ENCODE measurements at regions not wholly inside any gene's neighbourhood (a gene's known extent, or its start where the extent isn't known, plus 50 kb on each side); places are given as distances from the start of the nearest gene placed in this dataset.
"Not testable (repeated sequence)": the region's sequence is repeated elsewhere in the genome, so short reads cannot be mapped to it uniquely, and the experiment has no call there.

DNA sequence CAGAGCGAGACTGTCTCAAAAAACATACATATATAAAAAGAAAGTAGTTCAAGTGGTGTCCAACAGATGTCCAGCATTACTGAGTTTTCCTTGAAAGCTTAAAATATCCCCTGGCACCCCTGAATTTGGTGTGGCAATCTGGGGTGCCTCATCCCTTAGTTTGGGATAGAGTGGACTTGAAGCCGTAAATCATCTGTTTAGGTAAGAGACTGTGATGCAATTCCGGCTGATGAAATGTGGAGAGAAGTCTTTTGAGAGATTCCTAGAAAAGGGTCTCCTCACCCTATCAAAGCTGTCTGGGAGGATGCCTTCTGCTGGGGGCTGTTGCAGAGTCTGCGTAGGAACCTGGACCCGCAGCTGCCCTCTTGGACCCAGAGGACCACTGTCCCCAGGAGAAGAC, 408.0 kb downstream of the RPS24 start:
- TF ChIP-seq, protein P1, sequence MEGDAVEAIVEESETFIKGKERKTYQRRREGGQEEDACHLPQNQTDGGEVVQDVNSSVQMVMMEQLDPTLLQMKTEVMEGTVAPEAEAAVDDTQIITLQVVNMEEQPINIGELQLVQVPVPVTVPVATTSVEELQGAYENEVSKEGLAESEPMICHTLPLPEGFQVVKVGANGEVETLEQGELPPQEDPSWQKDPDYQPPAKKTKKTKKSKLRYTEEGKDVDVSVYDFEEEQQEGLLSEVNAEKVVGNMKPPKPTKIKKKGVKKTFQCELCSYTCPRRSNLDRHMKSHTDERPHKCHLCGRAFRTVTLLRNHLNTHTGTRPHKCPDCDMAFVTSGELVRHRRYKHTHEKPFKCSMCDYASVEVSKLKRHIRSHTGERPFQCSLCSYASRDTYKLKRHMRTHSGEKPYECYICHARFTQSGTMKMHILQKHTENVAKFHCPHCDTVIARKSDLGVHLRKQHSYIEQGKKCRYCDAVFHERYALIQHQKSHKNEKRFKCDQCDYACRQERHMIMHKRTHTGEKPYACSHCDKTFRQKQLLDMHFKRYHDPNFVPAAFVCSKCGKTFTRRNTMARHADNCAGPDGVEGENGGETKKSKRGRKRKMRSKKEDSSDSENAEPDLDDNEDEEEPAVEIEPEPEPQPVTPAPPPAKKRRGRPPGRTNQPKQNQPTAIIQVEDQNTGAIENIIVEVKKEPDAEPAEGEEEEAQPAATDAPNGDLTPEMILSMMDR (IDR thresholded peaks at IDR 0.05) = no peak
- H3K27me3 ChIP-seq = no peaks in the 10 kb centered on the region
- 97% methylated on average over 5 of the region's 5 CpGs for WGBS, 2 donors
- H3K4me3 ChIP-seq = no peak overlapping the region
- no peak for ATAC-seq
- no peaks in the 10 kb centered on the region for H3K36me3 ChIP-seq
- peaks cover 5 to 16% (median 11%) of the 10 kb centered on the region in 9 donors for H3K4me1 ChIP-seq
- H3K9me3 ChIP-seq = no peaks in the 10 kb centered on the region
- intact Hi-C loops (cut with DNase I) = no loop called here
- H3K27ac ChIP-seq = no peak overlapping the region
- DNase-seq = no peak

DNA sequence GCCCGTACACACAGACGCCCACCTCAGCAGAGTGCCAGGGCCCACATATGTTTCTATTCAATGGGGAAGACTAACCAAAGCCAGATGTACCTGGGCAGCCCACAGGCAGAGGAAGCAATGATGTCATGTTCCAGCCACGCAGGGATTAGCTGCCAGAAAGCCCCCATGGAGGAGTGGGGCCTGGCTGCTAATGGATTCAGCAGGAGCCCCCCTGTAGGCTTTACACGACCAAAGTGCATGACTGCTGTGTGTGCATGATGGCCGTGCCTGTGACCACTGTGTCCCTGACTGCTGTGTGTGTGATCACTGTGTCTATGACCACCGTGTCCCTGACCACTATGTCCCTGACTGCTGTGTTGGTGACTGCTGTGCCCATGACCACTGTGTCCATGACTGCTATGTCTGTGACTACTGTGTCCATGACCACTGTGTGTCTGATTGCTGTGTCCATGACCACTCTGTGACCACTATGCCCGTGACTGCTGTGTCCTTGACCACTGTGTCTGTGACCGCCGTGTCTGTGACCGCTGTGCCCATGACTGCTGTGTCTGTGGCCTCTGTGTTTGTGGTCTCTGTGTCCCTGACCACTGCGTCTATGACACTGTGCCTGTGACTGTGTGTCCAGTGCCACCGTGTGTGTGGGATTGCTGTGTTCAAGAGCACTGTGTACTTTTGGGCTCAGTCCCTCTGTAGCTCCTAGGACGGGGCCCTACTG, 409.3 kb downstream of the RPS24 start:
- Histone ChIP-seq H3K36me3 (no peaks in the 10 kb centered on the region), H3K27ac (no peak overlapping the region), H3K27me3 (peaks cover 0 to 4% (median 0%) of the 10 kb centered on the region in 7 donors), H3K9me3 (no peaks in the 10 kb centered on the region), H3K4me1 (peaks cover 0 to 8% (median 4%) of the 10 kb centered on the region in 9 donors), H3K4me3 (no peak overlapping the region)
- DNase-seq (no peak), ATAC-seq (peak in 2 of 8 donors; percentile 11 to 13)
- WGBS, 2 donors = 87 to 91% methylated on average over 13 of the region's 13 CpGs
- TF ChIP-seq, protein P1 (IDR thresholded peaks at IDR 0.05) = no peak
- intact Hi-C loops (cut with DNase I) = no loop called here

- Histone ChIP-seq H3K27me3 (peaks cover 0 to 4% (median 0%) of the 10 kb centered on the region in 7 donors), H3K4me3 (no peak overlapping the region), H3K4me1 (no peaks in the 10 kb centered on the region), H3K9me3 (no peaks in the 10 kb centered on the region), H3K27ac (no peak overlapping the region), H3K36me3 (no peaks in the 10 kb centered on the region)
- no peak for DNase-seq
- intact Hi-C loops (cut with DNase I) = no loop called here
- ATAC-seq = no peak
- WGBS, 2 donors = 79 to 88% methylated on average over 11 of the region's 11 CpGs
- TF ChIP-seq, protein P1 (IDR thresholded peaks at IDR 0.05) = no peak
Observed at GRCh38 chr10:78443900-78444571, 410.4 kb downstream of the RPS24 start.

DNA sequence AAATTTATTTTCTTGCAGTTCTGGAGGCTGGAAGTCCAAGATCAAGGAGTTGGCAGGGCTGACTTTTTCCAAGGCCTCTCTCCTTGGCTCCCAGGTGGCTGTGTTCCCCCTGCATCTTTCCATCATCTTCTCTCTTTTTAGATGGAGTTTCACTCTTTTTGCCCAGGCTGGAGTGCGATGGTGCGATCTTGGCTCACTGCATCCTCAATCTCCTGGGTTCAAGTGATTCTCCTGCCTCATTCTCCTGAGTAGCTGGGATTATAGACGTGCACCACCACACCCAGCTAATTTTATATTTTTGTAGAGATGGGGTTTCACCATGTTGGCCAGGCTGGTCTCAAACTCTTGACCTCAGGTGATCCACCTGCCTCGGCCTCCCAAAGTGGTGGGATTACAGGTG, 411.1 kb downstream of the RPS24 start:
- H3K4me1 ChIP-seq; H3K27ac ChIP-seq; ATAC-seq; DNase-seq; H3K9me3 ChIP-seq; intact Hi-C loops (cut with DNase I); H3K4me3 ChIP-seq; H3K36me3 ChIP-seq; H3K27me3 ChIP-seq: not testable (repeated sequence)
- 82 to 93% methylated on average over 4 of the region's 4 CpGs for WGBS, 2 donors

- Histone ChIP-seq H3K27me3 (peaks cover 0 to 4% (median 0%) of the 10 kb centered on the region in 7 donors), H3K27ac (no peak overlapping the region), H3K4me1 (no peaks in the 10 kb centered on the region), H3K36me3 (no peaks in the 10 kb centered on the region), H3K9me3 (no peaks in the 10 kb centered on the region), H3K4me3 (no peak overlapping the region)
- ATAC-seq (no peak), DNase-seq (no peak)
- intact Hi-C loops (cut with DNase I) = no loop called here
- WGBS, 2 donors = 96 to 97% methylated on average over 2 of the region's 2 CpGs
- TF ChIP-seq, protein P1 (IDR thresholded peaks at IDR 0.05) = no peak
Observed at GRCh38 chr10:78445308-78445707, 411.6 kb downstream of the RPS24 start.
